ENCODE measurements at regions not wholly inside any gene's neighbourhood (a gene's known extent, or its start where the extent isn't known, plus 50 kb on each side); places are given as distances from the start of the nearest gene placed in this dataset.

DNA sequence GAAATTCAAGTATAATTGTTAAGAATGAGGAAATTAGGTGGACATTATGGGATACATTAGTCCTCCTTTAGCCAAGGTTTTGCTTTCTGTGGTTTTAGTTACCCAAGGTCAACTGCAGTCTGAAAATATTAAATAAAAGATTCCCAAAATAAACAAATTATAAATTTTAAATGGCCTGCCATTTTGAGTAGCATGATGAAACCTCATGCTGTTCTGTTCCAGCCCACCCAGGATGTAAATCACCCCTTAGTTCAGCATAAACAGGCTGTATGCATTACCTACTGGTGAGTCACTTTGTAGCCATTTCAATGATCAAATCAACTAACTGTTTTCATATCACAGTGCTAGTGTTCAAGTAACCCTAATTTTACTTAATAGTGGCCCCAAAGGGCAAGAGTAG, 132.5 kb upstream of the LYPLAL1 start:
- TF ChIP-seq, protein P1, sequence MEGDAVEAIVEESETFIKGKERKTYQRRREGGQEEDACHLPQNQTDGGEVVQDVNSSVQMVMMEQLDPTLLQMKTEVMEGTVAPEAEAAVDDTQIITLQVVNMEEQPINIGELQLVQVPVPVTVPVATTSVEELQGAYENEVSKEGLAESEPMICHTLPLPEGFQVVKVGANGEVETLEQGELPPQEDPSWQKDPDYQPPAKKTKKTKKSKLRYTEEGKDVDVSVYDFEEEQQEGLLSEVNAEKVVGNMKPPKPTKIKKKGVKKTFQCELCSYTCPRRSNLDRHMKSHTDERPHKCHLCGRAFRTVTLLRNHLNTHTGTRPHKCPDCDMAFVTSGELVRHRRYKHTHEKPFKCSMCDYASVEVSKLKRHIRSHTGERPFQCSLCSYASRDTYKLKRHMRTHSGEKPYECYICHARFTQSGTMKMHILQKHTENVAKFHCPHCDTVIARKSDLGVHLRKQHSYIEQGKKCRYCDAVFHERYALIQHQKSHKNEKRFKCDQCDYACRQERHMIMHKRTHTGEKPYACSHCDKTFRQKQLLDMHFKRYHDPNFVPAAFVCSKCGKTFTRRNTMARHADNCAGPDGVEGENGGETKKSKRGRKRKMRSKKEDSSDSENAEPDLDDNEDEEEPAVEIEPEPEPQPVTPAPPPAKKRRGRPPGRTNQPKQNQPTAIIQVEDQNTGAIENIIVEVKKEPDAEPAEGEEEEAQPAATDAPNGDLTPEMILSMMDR (conservative IDR thresholded peaks at IDR 0.05; ENCODE audit: low read depth, low read length) = no peak
- no peak for TF ChIP-seq EZH2phosphoT487 (IDR thresholded peaks at IDR 0.05; ENCODE audit: borderline replicate concordance, low read length)
